Retinal pigment epithelial cell (primary cell): ENCODE measurements at regions not wholly inside any gene's neighbourhood (a gene's known extent, or its start where the extent isn't known, plus 50 kb on each side); places are given as distances from the start of the nearest gene placed in this dataset.

ENCODE experiments used
- DNase-seq: peaks from one replicate; pipeline ENCODE4 v3.0.0-alpha.2; 2010; ENCODE audit warnings: low read depth
- H3K4me3 ChIP-seq: 2 replicates; pipeline ENCODE4 v1.5.1; 2011; ENCODE audit warnings: mild to moderate bottlenecking, low read length, control low read depth, moderate library complexity
- CTCF ChIP-seq: conservative IDR thresholded peaks from 2 replicates; pipeline ENCODE4 v1.5.1; 2011; ENCODE audit warnings: low read depth, low read length, control low read depth, inconsistent platforms

- no peak for TF ChIP-seq CTCF
- no peak for DNase-seq
- H3K4me3 ChIP-seq: no peak overlapping the region
These were observed 152.6 kb upstream of the PPP2R2D start for GRCh38 chr10:131748191-131748590.

DNA sequence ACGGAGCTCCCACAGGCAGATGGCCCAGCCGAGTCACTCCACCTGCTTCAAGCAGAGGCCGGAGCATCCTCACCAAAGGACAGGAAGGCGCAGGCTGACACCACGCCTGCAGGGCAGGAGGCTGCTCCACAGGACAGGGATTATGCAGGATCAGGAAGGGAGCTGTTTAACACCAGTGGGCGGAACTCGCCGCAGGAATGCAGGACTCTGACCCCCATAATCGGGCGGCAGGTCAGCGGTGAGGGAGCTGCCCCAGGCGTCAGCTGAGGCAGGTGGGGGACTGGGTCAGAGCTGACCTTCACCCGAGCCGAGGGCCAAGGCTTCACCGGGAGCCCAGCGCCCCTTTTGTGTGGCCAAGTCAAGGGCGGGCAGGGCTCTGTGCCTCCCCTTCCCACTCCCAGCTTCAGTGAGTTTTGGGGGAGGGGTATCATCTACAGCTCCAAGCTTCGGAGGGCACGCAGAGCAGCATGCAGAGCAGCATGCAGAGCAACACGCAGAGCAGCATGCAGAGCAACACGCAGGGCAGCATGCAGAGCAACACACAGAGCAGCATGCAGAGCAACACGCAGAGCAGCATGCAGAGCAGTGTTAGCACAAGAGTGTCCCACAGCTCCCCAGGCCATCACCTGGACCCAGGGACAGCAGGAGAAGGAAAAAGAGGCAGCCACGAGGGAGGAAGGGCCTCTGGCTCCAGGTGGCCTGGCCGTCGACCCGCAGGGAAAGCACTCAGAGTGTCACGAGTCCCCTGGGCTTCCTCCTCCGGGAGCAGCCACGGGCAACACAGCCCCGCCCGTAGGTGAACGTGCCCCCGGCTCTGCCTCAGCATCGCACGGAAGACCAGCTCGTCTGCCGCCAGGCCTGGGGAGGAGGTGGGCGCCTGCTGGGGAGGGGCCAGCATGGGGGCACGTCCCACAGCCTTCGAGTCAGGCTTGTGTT, 151.7 kb upstream of the PPP2R2D start:
- TF ChIP-seq CTCF: no peak
- no peak for DNase-seq
- H3K4me3 ChIP-seq: no peak overlapping the region

GRCh38 chr10:131749767-131750142, 151.1 kb upstream of the PPP2R2D start:
- no peak for TF ChIP-seq CTCF
- no peak for DNase-seq
- no peak overlapping the region for H3K4me3 ChIP-seq

DNA sequence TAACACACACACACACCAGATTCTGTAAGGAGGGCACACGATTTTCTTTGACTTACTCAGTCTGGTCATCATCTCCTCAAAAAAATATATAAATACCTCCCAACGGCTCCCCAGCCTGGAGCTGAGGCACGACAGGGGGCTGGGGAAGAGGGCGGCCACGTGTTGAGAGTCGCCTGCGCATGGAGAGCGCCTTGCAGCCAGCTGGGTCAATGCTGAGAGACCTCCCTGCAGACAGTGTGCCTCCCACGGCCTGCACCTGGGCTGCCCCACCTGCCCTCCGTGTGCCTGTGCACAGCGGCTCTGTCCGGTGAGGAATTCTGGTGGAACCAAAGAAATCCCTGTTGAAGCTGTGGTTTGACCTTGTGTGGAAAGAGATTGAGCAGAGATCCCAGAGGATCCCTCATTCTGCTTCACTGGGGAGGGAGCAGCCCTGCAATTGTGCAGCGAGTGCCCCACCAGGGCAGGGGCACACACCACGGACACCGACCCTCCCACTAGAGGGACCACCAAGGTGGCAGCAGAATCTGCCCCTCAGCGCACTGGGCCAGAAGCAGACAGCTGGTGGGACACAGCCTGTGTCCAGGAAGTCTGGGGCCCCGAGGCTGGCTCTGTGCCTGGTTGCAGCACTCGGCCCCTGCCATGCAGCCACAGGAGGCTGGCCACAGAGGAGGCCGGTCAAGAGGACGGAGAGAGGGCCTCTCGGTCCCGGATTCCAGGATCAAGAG, 150.5 kb upstream of the PPP2R2D start:
- TF ChIP-seq CTCF: no peak
- DNase-seq: no peak
- no peak overlapping the region for H3K4me3 ChIP-seq

- no peak for DNase-seq
- no peak overlapping the region for H3K4me3 ChIP-seq
- TF ChIP-seq CTCF: no peak
These were observed 149.6 kb upstream of the PPP2R2D start for GRCh38 chr10:131750973-131751826.

DNA sequence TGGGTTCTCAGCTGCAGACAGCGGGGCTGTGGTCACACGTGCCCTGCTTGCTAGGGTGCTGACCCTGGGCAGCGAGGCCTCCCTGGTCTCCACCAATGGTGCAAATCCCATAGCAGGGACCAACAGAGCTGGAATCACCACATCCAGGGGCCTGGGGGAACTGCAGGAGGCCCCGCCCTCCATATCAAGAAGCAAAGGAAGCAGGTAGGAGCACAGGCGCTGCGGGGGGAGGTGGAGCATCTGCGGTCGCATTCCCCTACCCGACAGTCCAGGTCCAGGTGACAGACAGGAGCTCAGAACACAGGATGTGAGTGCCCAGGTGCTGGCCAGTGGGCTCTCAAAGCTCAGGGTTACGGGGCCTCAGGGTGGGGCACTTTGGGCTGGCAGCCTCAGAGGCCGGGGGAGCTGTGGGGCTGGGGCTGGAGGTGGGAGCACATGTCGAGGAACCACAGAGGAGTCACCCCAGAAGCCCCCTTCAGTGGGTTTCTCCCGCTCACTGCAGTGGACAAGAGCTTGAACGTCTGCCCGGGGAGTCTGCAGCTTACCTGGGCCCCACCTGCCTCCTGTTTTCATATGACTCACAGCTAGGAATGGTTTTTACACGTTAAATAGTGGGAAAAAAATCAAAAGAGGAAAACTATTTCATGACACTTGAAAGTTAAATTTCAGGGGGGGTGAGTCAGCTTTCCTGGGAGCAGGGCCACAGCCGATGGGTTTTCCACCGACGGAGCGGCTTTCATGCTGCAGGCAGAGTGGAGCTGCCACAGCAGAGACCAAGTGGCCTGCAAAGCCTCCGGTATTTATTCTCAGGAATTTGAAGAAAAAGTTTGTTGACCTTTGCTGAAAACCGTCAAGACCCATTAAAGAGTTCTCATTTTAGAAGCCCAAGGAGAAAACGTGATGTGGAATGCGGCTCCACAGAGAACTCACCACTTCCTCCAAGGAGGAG, 148.7 kb upstream of the PPP2R2D start:
- DNase-seq: no peak
- TF ChIP-seq CTCF: no peak

More for the DNA sequence above, 148.7 kb upstream of the PPP2R2D start:
- H3K4me3 ChIP-seq: no peak overlapping the region
